HUES6 (cell line): ENCODE measurements at regions not wholly inside any gene's neighbourhood (a gene's known extent, or its start where the extent isn't known, plus 50 kb on each side); places are given as distances from the start of the nearest gene placed in this dataset.

ENCODE experiments used
- H3K27ac ChIP-seq: 2 replicates; pipeline ENCODE4 v1.7.0; 2013; ENCODE audit warnings: low read depth, mild to moderate bottlenecking, low read length, inconsistent platforms
- H3K27me3 ChIP-seq: 2 replicates; pipeline ENCODE4 v1.6.1; 2013; ENCODE audit warnings: low read length; ENCODE audit not compliant: control insufficient read depth, insufficient read depth
- H3K36me3 ChIP-seq: 2 replicates; pipeline ENCODE4 v1.6.1; 2013; ENCODE audit warnings: low read length; ENCODE audit not compliant: control insufficient read depth, insufficient read depth
- H3K4me1 ChIP-seq: 2 replicates; pipeline ENCODE4 v1.6.1; 2013; ENCODE audit warnings: low read length; ENCODE audit not compliant: control insufficient read depth, insufficient read depth
- H3K4me3 ChIP-seq: 2 replicates; pipeline ENCODE4 v1.5.1; 2013; ENCODE audit warnings: low read depth, low read length
- H3K9ac ChIP-seq: one replicate; pipeline ENCODE4 v1.6.1; 2013; ENCODE audit warnings: mild to moderate bottlenecking, low read length
- H3K9me3 ChIP-seq: 2 replicates; pipeline ENCODE4 v1.6.1; 2013; ENCODE audit warnings: low read depth, low read length; ENCODE audit not compliant: control insufficient read depth, insufficient read depth

DNA sequence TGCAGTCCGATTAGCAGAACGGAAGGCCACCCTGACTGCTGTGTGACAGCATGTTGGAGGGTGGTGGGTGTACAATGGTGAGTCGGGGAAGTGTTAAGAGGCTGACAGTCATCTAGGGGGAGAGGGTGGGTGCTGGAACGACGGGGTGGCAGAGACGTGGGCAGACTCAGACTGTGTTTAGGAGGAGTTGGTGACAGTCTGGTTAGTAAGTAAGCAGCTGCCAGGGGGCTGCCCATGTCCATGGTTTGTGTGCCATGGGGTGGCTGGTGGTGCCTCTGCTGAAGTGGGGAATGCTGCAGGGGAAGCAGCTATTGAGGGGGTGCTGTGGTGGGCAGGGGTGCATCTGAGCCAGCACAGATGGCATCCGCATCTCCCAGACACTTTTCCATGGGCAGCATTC lies 51.3 kb upstream of the BOD1 start:
- Histone ChIP-seq H3K9ac (no peak overlapping the region), H3K4me1 (peaks cover 21% of the 10 kb centered on the region), H3K27ac (no peak overlapping the region), H3K27me3 (no peaks in the 10 kb centered on the region), H3K36me3 (no peaks in the 10 kb centered on the region), H3K9me3 (peaks cover 26% of the 10 kb centered on the region), H3K4me3 (no peak overlapping the region)

DNA sequence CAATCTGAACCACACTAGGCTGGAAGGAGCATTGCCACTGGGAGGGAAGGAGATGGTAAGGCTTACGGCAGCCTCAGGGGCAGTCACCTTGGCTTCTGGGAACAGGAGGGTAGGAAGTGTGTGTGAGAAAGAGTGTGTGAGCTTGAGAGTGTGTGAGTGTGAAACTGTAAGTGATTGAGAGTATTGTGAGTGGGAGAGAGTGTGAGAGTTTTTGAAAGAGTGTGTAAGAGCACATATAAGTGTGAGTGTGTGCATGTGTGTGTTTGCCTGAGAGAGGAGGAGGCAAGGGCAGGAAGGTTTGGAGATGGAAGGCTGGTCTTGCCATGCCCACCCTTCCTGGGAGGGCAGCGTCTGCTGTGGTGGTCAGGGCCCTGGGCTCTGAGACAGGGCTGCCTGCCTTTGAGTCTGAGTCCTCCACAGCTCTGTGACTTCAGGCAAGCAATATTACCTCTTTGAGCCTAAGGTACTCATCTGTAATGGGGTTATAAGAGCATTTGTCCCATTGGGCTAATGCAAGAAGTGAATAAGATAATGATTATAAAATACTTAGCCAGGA lies 51.9 kb upstream of the BOD1 start:
- Histone ChIP-seq H3K27ac (no peak overlapping the region), H3K9me3 (peaks cover 29% of the 10 kb centered on the region), H3K9ac (no peak overlapping the region), H3K4me1 (peaks cover 27% of the 10 kb centered on the region), H3K4me3 (no peak overlapping the region), H3K36me3 (no peaks in the 10 kb centered on the region), H3K27me3 (no peaks in the 10 kb centered on the region)

DNA sequence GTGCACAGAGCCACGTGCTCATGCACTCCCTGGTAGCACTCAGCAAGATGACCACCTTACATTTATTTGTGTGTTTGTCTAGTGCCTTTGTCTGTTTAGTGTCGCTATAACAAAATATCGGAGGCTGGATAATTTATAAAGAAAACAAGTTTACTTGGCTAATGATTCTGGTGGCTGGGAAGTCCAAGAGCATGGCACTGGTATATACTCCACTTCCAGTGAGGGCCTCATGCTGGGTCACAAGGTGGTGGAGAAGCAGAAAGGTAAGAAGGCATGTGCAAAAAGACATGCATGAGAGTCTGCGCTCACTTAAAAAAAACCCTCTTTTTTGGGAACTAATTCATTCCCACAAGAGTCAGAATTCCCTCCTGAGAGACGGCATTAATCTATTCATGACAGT lies 52.5 kb upstream of the BOD1 start:
- no peak overlapping the region for H3K9ac ChIP-seq
- H3K36me3 ChIP-seq, result no peaks in the 10 kb centered on the region
- peaks cover 29% of the 10 kb centered on the region for H3K9me3 ChIP-seq
- no peak overlapping the region for H3K4me3 ChIP-seq
- no peaks in the 10 kb centered on the region for H3K27me3 ChIP-seq
- H3K27ac ChIP-seq, result no peak overlapping the region
- peaks cover 33% of the 10 kb centered on the region for H3K4me1 ChIP-seq

DNA sequence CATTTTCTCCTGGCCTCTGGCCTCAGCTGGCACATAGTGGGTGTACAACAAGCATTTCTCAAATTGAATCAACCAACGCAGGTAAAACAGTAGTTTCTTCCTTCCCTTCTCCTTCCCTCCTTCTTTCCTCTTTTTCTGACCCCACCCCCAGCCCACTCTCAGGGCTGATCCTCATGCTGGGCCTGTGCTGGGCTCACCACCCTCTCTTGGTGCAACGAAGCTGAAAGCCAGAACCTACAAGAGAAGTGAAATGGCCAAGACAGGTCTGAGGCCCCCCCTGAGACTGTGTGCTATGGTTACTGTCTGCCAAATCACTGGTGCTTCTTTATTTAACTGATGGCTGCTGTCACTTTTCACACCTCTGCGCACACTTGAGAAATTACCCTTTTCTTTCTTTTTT lies 53.0 kb upstream of the BOD1 start:
- peaks cover 34% of the 10 kb centered on the region for H3K4me1 ChIP-seq
- peak overlapping the region; percentile 75 for H3K27ac ChIP-seq
- H3K9ac ChIP-seq, result no peak overlapping the region

DNA sequence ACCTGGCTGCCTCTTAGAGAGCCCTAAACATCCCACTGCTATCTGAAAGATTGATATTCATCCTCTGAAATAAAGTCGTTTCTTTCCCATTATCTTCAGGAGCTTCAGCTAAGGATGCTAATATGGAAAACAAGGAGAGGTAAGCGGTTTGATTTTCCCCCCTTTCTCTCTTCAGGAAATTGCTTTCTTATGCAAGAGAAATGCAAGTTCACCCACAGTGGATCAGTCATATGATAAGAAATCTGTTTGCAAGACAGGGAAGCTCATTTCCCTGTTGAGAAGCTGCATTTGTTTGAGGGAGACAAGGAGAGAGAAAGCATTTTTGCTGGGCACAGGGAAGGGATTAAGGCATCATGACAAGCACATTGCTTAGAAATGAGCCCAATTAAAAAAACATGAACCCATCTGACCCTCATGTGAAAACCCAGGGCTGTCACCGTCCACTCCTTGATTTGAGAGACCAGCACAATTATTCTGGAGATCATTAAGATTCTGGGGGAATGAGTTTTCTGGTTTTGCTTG lies 53.7 kb upstream of the BOD1 start:
- Histone ChIP-seq H3K27me3 (no peaks in the 10 kb centered on the region), H3K27ac (peak overlapping the region; percentile 75), H3K9ac (peak overlapping the region; percentile 27), H3K36me3 (no peaks in the 10 kb centered on the region), H3K4me1 (peaks cover 34% of the 10 kb centered on the region), H3K9me3 (peaks cover 36% of the 10 kb centered on the region), H3K4me3 (no peak overlapping the region)

More for the DNA sequence above, 53.0 kb upstream of the BOD1 start:
- Histone ChIP-seq H3K36me3 (no peaks in the 10 kb centered on the region), H3K4me3 (no peak overlapping the region), H3K9me3 (peaks cover 29% of the 10 kb centered on the region), H3K27me3 (no peaks in the 10 kb centered on the region)

DNA sequence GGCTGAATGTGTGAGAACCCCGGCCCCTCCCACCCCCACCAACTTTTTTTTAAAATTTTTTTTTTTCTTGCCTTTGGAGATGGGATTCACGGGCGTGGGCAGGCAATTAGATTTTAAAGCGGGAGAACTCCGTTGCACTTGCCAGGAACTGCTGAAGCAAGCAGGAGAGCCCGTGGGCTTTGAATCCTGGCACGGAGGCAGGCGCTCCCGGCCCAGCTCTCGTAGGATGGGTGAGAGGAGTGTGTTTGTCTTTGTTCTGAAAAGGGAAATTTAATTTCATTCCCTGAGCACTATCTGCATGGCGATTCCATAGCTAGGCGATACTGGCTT lies 54.3 kb upstream of the BOD1 start:
- Histone ChIP-seq H3K27me3 (no peaks in the 10 kb centered on the region), H3K9me3 (peaks cover 42% of the 10 kb centered on the region), H3K4me3 (no peak overlapping the region), H3K27ac (peak overlapping the region; percentile 72), H3K9ac (peak overlapping the region; percentile 43), H3K36me3 (no peaks in the 10 kb centered on the region), H3K4me1 (peaks cover 34% of the 10 kb centered on the region)

DNA sequence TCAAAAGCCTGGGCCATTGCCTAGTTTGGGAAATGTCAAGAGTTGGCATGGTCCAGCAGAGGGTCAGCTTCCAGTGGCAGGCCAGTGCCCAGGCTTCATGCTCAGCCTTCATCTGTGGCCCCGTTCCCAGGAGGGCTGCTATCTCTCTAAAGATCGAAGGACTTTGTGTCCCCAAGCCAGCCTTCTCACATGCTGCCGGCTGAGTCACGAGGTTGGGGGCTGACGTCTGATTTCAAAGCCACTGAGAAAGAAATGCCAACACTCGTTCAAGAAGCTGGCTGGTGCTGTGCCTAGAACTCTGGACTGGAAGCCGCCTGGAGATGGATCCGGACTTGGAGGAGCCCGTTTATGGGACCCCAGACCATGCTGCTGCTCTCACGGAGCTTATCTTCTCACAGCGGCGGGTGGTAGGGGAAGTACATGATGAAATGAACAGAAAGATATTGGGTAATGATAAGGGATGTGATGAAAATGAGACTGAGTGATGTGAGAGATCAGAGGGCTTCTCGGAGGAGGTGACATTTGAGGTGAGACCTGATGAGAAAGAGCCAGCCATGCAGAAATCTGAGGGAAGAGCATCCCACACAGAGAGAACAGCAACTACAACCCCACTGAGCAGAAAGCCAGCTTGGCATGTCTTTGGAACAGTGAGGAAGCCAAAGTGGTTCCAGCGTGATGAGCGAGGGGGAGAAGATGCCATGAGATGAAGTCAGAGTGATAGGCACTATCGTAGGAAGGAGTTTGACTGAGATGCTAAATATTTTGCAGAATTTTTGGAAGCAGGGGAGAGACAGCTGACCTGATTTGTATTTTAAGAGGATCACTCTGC lies 54.9 kb upstream of the BOD1 start:
- Histone ChIP-seq H3K4me1 (peaks cover 34% of the 10 kb centered on the region), H3K4me3 (no peak overlapping the region), H3K27me3 (no peaks in the 10 kb centered on the region), H3K9me3 (peaks cover 46% of the 10 kb centered on the region), H3K27ac (peak overlapping the region; percentile 72), H3K9ac (peak overlapping the region; percentile 43), H3K36me3 (no peaks in the 10 kb centered on the region)

DNA sequence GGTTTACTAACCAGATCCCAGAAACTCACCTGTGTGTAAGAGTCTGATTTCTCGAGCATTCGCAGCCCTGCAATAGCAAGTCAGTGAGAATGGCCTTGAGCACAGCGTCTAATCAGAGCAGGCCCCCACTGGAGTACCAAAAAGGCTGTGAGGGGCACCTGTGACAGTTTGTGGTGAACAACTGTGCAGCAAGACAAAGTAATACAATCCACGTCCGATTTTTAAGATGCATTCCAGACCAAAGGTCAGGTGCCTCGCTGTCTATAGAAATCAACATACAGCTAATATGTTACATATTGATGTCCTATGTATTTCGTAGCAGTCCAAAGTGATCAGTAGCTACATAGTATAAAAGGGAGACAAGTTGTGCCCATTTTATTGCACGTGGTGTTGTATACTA lies 55.7 kb upstream of the BOD1 start:
- Histone ChIP-seq H3K9me3 (peaks cover 45% of the 10 kb centered on the region), H3K27me3 (no peaks in the 10 kb centered on the region), H3K4me1 (peaks cover 34% of the 10 kb centered on the region), H3K9ac (no peak overlapping the region), H3K27ac (no peak overlapping the region), H3K4me3 (no peak overlapping the region), H3K36me3 (no peaks in the 10 kb centered on the region)

DNA sequence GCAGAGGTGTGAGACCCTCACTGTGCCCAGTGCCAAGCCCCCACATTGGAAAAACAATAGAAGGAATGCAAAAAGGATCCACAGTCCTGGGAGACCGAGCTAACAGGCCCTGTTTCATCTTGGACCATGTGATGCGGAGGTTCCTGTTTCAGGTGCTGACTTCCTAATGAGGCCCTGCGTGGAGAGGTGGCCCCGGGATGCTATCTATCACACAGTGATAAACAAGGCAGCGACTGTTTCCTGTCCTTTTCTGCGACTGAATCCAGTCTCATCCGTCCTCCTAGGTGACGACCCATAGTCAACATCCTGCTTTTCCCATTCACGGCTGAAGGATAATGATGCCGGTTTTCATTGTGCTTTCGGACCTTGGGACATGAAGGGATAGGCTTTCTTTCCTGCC lies 56.4 kb upstream of the BOD1 start:
- H3K27me3 ChIP-seq, result no peaks in the 10 kb centered on the region
- no peak overlapping the region for H3K4me3 ChIP-seq
- H3K9me3 ChIP-seq, result peaks cover 39% of the 10 kb centered on the region
- peaks cover 34% of the 10 kb centered on the region for H3K4me1 ChIP-seq
- no peak overlapping the region for H3K27ac ChIP-seq
- H3K9ac ChIP-seq, result no peak overlapping the region
- no peaks in the 10 kb centered on the region for H3K36me3 ChIP-seq

DNA sequence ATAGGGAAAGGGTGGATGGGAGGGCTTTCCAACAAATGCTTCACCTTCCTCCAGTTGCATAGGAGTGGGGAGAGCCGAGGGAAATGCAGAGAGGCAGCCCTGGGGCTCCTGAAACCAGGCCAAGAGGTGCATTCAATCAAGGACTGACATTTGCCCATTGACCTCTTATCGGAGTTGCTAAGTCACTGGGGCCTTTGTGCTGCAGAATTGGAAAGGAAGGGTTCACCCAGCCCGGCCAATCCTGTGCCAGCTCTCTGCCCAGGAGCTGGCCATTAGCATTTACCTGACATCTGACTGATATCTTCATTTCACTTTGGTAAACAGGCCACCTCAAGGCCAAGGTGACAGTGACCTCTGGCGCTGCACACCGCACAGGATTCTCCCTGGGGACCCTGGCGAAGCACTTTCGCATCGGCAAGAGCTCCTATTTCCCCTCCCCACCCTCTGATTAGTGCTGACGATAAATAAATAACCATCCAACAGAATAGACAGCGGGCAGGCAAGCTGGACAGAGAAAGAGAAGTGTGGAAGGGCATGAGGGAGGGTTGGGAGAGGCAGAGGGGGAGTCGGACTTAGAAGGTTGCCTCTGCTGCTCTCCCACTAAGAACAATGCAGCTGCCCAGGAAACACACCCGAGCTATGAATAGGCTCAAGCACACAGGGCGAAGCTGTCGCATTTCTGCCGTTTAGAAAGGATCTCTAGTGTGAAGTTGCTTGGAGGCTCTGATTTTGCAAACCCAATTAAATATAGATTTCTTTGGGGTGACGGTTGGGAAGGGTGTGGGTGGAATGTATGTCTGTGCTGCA lies 57.0 kb upstream of the BOD1 start:
- peaks cover 33% of the 10 kb centered on the region for H3K9me3 ChIP-seq
- H3K4me3 ChIP-seq, result no peak overlapping the region
- no peaks in the 10 kb centered on the region for H3K36me3 ChIP-seq
- no peak overlapping the region for H3K9ac ChIP-seq
- no peak overlapping the region for H3K27ac ChIP-seq
- H3K27me3 ChIP-seq, result no peaks in the 10 kb centered on the region
- peaks cover 34% of the 10 kb centered on the region for H3K4me1 ChIP-seq
